GM23338 (cell line): ENCODE measurements at regions not wholly inside any gene's neighbourhood (a gene's known extent, or its start where the extent isn't known, plus 50 kb on each side); places are given as distances from the start of the nearest gene placed in this dataset.

Source experiments
- CTCF ChIP-seq, 2 experiments: fragments of 200-600 bp in 1 of 2; sonication (generic) in 1 of 2; conservative IDR thresholded peaks; 2 replicates each; pipeline versions ENCODE4 v1.5.1 to v1.6.1; 2016 to 2017; ENCODE audit warnings: antibody characterized with exemption in 2 of 2, low read depth in 2 of 2, mild to moderate bottlenecking in 2 of 2, moderate library complexity in 1 of 2
- EZH2 ChIP-seq: fragments of 200-600 bp; sonication (generic); IDR thresholded peaks from one replicate; pipeline ENCODE4 v1.8.0; 2017; ENCODE audit warnings: antibody characterized with exemption, mild to moderate bottlenecking, low read depth; ENCODE audit not compliant: unreplicated experiment
- EZH2phosphoT487 ChIP-seq: fragments of 200-600 bp; sonication (generic); IDR thresholded peaks from one replicate; pipeline ENCODE4 v1.8.1; 2018; ENCODE audit warnings: antibody characterized with exemption; ENCODE audit not compliant: unreplicated experiment
- TF ChIP-seq, protein P1 (sequence below): IDR thresholded peaks from 2 replicates; pipeline ENCODE4 v1.6.1; 2016; ENCODE audit warnings: antibody characterized with exemption

GRCh38 chr2:16255120-16255519, 314.8 kb downstream of the MYCN start:
- TF ChIP-seq EZH2 (no peak), CTCF (conservative IDR thresholded peaks at IDR 0.05; ENCODE audit: low read depth in 2 of 2) (no peak), EZH2phosphoT487 (no peak)
- TF ChIP-seq, protein P1, sequence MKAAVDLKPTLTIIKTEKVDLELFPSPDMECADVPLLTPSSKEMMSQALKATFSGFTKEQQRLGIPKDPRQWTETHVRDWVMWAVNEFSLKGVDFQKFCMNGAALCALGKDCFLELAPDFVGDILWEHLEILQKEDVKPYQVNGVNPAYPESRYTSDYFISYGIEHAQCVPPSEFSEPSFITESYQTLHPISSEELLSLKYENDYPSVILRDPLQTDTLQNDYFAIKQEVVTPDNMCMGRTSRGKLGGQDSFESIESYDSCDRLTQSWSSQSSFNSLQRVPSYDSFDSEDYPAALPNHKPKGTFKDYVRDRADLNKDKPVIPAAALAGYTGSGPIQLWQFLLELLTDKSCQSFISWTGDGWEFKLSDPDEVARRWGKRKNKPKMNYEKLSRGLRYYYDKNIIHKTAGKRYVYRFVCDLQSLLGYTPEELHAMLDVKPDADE: no peak
